ENCODE measurements at regions not wholly inside any gene's neighbourhood (a gene's known extent, or its start where the extent isn't known, plus 50 kb on each side); places are given as distances from the start of the nearest gene placed in this dataset.
"Not testable (repeated sequence)": the region's sequence is repeated elsewhere in the genome, so short reads cannot be mapped to it uniquely, and the experiment has no call there.

- peak in 1 of 5 donors; percentile 4 for DNase-seq
These were observed 144.4 kb downstream of the PTBP2 start for GRCh38 chr1:96865731-96866685.

- DNase-seq: no peak
These were observed 151.2 kb downstream of the PTBP2 start for GRCh38 chr1:96872757-96873156.

GRCh38 chr1:96878640-96879039, 157.1 kb downstream of the PTBP2 start:
- DNase-seq: no peak

GRCh38 chr1:96880626-96881025, 159.0 kb downstream of the PTBP2 start:
- DNase-seq: no peak

- DNase-seq: no peak
These were observed 160.5 kb downstream of the PTBP2 start for GRCh38 chr1:96882096-96882495.

- no peak for DNase-seq
These were observed 164.9 kb downstream of the PTBP2 start for GRCh38 chr1:96886474-96886873.

GRCh38 chr1:96887501-96887900, 165.9 kb downstream of the PTBP2 start:
- no peak for DNase-seq

- DNase-seq: no peak
These were observed 180.3 kb downstream of the PTBP2 start for GRCh38 chr1:96901783-96902363.

GRCh38 chr1:96912248-96912647, 190.7 kb downstream of the PTBP2 start:
- DNase-seq: no peak

- not testable (repeated sequence) for DNase-seq
These were observed 194.1 kb downstream of the PTBP2 start for GRCh38 chr1:96915701-96916100.

- DNase-seq: no peak
These were observed 196.8 kb downstream of the PTBP2 start for GRCh38 chr1:96918406-96918805.

- no peak for DNase-seq
These were observed 200.6 kb downstream of the PTBP2 start for GRCh38 chr1:96922181-96922580.

- DNase-seq: no peak
These were observed 202.2 kb downstream of the PTBP2 start for GRCh38 chr1:96923753-96924152.

GRCh38 chr1:96926176-96926575, 204.6 kb downstream of the PTBP2 start:
- DNase-seq: no peak

- DNase-seq: no peak
These were observed 205.5 kb downstream of the PTBP2 start for GRCh38 chr1:96927125-96927524.

- DNase-seq: no peak
These were observed 209.6 kb downstream of the PTBP2 start for GRCh38 chr1:96931136-96931535.

- no peak for DNase-seq
These were observed 212.7 kb downstream of the PTBP2 start for GRCh38 chr1:96934282-96934681.

- DNase-seq: no peak
These were observed 223.0 kb downstream of the PTBP2 start for GRCh38 chr1:96944432-96945092.

- DNase-seq: no peak
These were observed 224.0 kb downstream of the PTBP2 start for GRCh38 chr1:96945509-96946084.

- DNase-seq: no peak
These were observed 233.9 kb downstream of the PTBP2 start for GRCh38 chr1:96955307-96956012.

- no peak for DNase-seq
These were observed 240.6 kb downstream of the PTBP2 start for GRCh38 chr1:96962216-96962615.

- no peak for DNase-seq
These were observed 241.2 kb downstream of the PTBP2 start for GRCh38 chr1:96962751-96963211.
